NCI-H2196 treated with DMSO at 0.1 percent for 48 hours (cell line): ENCODE measurements at regions not wholly inside any gene's neighbourhood (a gene's known extent, or its start where the extent isn't known, plus 50 kb on each side); places are given as distances from the start of the nearest gene placed in this dataset.
"Not testable (repeated sequence)": the region's sequence is repeated elsewhere in the genome, so short reads cannot be mapped to it uniquely, and the experiment has no call there.

Experiments
- DNase-seq: peaks from one replicate; lab custom pipeline; 2025; ENCODE audit not compliant: unreplicated experiment; lab: John Stamatoyannopoulos, UW

- DNase-seq: no peak
Measured at GRCh38 chr16:22705799-22706198, 108.2 kb upstream of the HS3ST2 start.

GRCh38 chr16:22710326-22710725 lies 103.6 kb upstream of the HS3ST2 start:
- no peak for DNase-seq

- DNase-seq: no peak
Measured at GRCh38 chr16:22711847-22712246, 102.1 kb upstream of the HS3ST2 start.

DNA sequence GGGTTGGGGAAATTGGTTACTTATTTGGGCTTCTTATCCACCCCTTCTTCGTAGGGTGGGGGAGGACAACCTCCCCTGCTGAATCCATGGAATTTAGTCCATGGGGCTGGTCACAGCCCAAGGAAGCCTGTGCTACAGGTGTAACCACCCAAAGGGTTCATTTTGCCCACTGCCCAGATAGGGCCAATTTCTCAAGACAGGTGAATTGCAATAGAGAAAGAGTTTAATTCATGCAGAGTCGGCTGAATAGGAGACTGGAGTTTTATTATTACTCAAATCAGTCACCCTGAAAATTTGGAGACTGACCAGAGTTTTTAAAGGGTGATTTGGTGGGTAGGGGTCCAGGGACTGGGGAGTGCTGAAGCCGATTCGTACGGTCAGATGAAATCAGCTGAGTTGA lies 101.5 kb upstream of the HS3ST2 start:
- DNase-seq: no peak

- DNase-seq: not testable (repeated sequence)
Measured at GRCh38 chr16:22718598-22718997, 95.4 kb upstream of the HS3ST2 start.

GRCh38 chr16:22719945-22720344 lies 94.0 kb upstream of the HS3ST2 start:
- no peak for DNase-seq

GRCh38 chr16:22721511-22722100 lies 92.4 kb upstream of the HS3ST2 start:
- DNase-seq: peak; percentile 76

DNA sequence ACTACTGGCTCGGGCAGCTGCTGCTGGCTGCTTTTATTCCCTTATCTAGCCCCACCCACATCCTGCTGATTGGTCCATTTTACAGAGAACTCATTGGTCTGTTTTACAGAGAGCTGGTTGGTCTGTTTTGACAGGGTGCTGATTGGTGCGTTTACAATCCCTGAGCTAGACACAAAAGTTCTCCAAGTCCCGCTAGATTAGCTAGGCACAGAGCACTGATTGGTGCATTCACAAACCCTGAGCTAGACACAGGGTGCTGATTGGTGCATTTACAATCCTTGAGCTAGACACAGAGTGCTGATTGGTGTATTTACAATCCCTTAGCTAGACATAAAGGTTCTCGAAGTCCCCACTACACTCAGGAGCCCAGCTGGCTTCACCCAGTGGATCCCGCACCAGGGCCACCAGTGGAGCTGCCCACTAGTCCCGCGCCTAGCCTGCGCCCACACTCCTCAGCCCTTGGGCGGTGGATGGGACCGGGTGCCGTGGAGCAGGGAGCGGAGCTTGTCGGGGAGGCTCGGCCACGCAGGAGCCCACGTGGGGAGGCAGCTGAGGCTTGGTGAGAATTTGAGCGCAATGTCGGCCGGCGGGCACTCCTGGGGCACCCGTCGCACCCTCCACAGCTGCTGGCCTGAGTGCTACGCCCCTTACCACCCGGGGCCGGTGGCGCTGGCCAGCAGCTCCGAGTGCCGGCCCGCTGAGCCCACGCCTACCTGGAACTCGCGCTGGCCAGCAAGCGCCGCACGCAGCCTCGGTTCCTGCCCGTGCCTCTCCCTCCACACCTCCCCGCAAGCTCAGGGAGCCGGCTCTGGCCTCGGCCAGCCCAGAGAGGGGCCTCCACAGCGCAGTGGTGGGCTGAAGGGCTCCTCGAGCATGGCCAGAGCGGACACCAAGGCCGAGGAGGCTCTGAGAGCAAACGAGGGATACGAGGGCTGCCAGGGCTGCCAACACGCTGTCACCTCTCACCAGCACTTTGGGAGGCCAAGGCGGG lies 91.1 kb upstream of the HS3ST2 start:
- not testable (repeated sequence) for DNase-seq

DNA sequence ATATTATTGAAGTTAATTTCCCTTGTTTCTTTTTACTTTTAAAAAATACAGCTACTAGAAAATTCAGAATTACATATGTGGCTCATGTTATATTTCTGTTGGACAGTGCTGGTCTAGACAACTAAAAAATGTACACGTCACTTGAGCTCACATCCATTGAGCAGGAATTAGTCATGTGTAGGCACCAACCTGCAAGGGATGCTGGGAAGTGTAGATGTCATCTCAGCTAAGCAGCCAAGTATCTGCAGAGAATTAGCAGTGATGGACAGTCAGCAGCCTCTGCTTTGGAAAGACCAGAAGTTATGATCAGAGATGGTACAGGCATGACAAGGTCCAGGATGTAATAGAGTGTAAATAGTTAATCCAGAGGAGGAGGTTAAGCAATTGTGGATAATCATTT lies 87.1 kb upstream of the HS3ST2 start:
- DNase-seq: no peak

GRCh38 chr16:22727285-22728166 lies 86.4 kb upstream of the HS3ST2 start:
- DNase-seq: peak; percentile 74

DNA sequence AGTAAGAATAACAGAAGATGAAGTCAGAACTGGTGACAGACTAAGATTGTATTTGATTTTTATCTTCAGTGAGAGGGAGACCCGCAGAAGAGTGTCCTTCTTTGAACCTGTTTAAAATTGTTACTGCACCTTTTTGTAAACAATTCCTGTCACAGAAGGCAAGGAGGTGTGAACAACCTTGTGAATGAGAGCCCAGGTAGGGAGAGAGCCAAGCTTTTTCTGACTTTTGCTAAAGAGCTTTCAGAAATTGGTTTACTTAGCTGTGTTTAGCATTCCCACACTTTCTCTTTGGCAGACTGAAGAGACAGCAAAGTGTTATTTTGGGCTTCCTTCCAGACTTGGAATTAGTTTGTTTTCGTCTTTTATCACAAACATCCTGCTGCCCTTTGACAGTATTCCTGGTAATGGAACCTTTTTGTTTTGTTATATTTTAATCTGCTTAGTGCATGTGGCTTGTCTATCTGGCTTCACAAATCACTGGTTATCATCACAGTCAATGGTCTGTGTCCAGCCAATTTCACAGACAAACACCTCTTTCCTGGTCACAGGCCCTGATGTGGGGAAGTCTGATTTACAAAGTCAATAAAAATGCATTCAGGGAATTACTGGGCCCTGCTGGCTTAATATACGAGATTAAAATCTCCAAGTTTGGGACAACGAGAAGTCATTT lies 85.7 kb upstream of the HS3ST2 start:
- DNase-seq: peak; percentile 43

DNA sequence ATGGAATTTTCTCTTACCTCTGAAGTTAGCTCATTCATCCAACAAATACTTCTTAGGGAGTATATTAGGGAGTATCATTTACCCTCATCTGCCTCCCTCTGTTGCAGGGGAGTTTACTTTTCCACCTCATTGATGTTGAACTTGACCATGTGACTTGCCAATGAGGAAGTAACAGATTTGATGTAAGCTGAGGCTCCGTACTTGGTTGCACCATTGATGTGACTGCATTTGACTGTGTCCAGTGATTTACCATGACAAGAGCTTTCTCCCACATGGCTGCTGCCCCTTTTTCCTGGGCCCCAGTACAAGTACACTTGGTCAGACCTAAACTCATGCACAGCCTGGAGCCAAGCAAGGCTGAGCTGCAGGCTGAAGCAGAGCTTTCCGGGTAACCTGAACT lies 81.6 kb upstream of the HS3ST2 start:
- DNase-seq: no peak

DNA sequence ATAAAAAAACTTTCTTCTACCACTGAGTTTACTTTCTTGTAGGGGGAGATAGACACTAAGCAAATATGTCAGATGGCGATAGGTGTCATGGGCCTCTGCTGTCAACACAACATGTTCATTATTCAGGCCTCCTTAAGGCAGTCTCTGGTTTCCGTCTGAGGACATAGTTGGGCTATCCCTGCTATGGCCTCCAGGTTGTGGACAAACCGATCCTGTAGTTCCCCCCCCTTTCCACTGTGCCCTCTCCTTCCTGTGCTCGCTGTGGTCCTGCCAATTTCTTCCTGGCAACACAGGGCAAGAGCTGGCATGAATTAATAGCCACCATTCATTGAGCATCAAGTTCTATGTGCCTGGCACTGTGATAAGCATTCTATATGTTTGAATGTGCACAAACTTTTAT lies 81.0 kb upstream of the HS3ST2 start:
- DNase-seq: no peak

- DNase-seq: peak; percentile 23
Measured at GRCh38 chr16:22734368-22734767, 79.6 kb upstream of the HS3ST2 start.

DNA sequence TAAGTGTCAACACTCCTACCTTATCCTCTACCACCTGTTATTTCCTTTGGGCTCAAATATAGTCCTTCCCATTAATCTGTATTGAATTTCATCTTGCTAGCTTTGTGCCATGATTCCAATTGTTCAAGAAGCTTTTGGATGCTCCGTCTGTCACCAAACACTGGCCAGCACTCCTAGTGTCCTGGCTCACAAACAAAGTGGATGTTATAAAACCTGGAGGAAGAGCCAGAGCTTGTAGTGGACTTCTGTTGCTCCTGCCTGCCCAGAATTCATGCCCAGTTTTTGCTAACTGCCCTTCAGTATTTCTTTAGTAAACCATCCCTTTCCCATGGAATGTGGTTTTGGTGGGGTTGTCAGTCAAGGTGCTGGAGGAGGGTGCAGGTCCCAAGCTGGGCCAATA lies 77.2 kb upstream of the HS3ST2 start:
- no peak for DNase-seq

- DNase-seq: no peak
Measured at GRCh38 chr16:22739077-22739476, 74.9 kb upstream of the HS3ST2 start.

DNA sequence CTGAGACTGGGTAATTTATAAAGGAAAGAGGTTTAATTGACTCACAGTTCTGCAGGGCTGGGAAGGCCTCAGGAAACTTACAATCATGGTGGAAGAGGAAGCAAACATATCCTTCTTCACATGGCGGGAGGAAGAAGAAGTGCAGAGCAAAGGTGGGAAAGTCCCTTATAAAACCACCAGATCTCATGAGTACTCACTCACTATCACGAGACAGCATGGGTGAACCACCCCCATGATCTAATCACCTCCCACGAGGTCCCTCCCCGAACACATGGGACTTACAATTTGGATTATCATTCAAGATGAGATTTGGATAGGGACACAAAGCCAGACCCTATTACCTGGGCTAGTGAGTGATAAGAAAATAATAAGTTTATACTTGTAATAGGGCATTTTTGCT lies 70.6 kb upstream of the HS3ST2 start:
- no peak for DNase-seq

- no peak for DNase-seq
Measured at GRCh38 chr16:22751104-22751667, 62.8 kb upstream of the HS3ST2 start.

DNA sequence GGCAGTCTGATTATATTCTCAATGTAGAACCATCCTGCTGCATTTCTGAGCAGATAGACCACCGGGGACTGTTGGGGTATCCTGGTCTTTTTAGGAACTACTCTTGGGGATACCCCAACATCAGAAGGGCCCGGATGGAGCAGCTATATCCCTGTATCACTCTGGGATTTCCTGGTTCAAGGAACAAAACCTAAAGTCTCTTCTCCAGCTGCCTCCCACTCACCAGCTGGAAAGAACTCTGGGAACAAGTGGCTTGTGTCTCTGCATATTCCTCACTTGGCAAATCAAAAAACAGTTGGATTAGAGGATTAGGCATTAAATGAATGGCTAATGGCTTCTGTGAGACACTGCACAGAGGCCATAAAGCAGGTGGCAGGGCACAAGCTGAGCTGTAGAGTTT lies 62.3 kb upstream of the HS3ST2 start:
- DNase-seq: no peak

GRCh38 chr16:22753451-22753850 lies 60.5 kb upstream of the HS3ST2 start:
- DNase-seq: no peak

- no peak for DNase-seq
Measured at GRCh38 chr16:22754577-22754976, 59.4 kb upstream of the HS3ST2 start.
